DOHH2 (cell line): ENCODE measurements at regions not wholly inside any gene's neighbourhood (a gene's known extent, or its start where the extent isn't known, plus 50 kb on each side); places are given as distances from the start of the nearest gene placed in this dataset.

Source experiments
- EZH2phosphoT487 ChIP-seq: fragments of 200-600 bp; sonication (generic); IDR thresholded peaks from 2 replicates; pipeline ENCODE4 v1.6.1; 2017; ENCODE audit warnings: borderline replicate concordance, mild to moderate bottlenecking, antibody characterized with exemption, low read length, moderate library complexity, mixed read lengths
- TF ChIP-seq, protein P1 (sequence below): fragments of 200-600 bp; sonication (generic); IDR thresholded peaks from one replicate; pipeline ENCODE4 v1.5.1; 2014; ENCODE audit warnings: antibody characterized with exemption, mild to moderate bottlenecking, low read depth, low read length; ENCODE audit not compliant: poor library complexity, severe bottlenecking

DNA sequence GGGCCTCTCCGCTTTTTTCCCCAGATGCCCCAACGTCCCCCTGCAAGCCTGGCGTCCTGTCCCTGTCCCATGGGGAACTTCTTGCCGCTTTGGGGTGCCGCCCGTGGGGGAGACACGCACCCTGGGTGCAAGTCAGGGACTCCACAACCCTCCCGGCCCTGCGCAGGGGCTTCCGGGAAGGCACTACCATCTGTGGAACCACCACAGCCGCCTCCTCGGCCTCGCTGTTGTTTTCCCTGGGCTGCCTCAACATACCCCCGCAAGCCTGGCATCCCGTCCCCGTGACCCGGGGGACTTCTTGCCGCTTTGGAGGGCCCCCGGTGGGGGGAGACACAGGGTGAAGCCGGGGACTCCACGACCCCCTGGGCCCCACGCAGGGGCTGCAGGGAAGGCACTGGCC, 238.4 kb downstream of the TUBA3C start:
- TF ChIP-seq, protein P1, sequence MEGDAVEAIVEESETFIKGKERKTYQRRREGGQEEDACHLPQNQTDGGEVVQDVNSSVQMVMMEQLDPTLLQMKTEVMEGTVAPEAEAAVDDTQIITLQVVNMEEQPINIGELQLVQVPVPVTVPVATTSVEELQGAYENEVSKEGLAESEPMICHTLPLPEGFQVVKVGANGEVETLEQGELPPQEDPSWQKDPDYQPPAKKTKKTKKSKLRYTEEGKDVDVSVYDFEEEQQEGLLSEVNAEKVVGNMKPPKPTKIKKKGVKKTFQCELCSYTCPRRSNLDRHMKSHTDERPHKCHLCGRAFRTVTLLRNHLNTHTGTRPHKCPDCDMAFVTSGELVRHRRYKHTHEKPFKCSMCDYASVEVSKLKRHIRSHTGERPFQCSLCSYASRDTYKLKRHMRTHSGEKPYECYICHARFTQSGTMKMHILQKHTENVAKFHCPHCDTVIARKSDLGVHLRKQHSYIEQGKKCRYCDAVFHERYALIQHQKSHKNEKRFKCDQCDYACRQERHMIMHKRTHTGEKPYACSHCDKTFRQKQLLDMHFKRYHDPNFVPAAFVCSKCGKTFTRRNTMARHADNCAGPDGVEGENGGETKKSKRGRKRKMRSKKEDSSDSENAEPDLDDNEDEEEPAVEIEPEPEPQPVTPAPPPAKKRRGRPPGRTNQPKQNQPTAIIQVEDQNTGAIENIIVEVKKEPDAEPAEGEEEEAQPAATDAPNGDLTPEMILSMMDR = no peak
- no peak for TF ChIP-seq EZH2phosphoT487
